NCI-H2081 treated with DMSO at 0.1 percent for 48 hours (cell line): ENCODE measurements at regions not wholly inside any gene's neighbourhood (a gene's known extent, or its start where the extent isn't known, plus 50 kb on each side); places are given as distances from the start of the nearest gene placed in this dataset.
"Not testable (repeated sequence)": the region's sequence is repeated elsewhere in the genome, so short reads cannot be mapped to it uniquely, and the experiment has no call there.

ENCODE experiments used
- DNase-seq: peaks from one replicate; lab custom pipeline; 2025; lab: John Stamatoyannopoulos, UW

GRCh38 chr9:38126730-38127129, 57.7 kb upstream of the SHB start:
- no peak for DNase-seq

DNA sequence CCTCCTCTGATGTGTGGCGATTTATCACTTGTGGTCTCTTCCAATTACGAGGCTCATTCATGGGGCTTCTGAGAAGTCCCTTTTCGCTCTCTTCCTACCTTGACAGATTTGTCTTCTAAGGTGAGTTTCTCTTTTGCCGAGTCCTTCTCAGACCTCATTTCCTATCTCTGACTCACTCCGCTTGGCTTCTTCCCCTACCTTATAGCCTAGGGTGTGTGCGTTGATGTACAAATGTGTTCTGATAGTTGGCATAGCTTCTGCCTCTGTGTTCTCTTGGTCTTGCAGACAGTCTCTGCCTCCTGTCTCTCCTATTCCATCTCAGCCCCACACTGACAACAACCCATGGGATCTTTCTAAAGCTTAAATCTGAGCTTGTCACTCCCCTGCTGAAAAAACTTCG, 56.9 kb upstream of the SHB start:
- DNase-seq: no peak

GRCh38 chr9:38123359-38123758, 54.3 kb upstream of the SHB start:
- DNase-seq: not testable (repeated sequence)

DNA sequence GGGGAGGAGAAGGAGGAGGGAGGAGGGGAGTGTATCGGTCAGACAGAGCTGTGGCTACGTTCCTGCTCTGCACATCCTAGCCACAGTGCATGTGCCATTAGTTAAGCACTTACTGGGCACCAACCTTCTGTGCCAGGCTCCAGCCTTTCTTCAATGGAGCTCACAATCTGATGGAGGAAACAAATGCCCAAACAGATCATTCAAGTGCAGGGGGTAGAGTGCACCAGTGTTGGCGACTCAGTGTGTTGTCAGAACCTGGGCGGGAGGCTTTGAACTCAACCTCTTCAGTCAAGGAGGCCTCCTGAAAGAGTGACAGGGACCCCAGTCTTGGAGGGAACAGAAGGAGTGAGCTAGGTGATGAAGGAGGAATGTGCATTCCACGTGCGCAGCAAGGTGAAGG, 51.9 kb upstream of the SHB start:
- no peak for DNase-seq

- no peak for DNase-seq
Observed at GRCh38 chr9:38119560-38120236, 50.7 kb upstream of the SHB start.

GRCh38 chr9:38118862-38119438, 49.9 kb upstream of the SHB start:
- no peak for DNase-seq
